ENCODE measurements at regions not wholly inside any gene's neighbourhood (a gene's known extent, or its start where the extent isn't known, plus 50 kb on each side); places are given as distances from the start of the nearest gene placed in this dataset.

- TF ChIP-seq ZNF274 (IDR thresholded peaks at IDR 0.05; ENCODE audit: low read depth, low read length) (no peak), YY1 (IDR thresholded peaks at IDR 0.05; ENCODE audit: insufficient read depth, insufficient read length) (no peak), SUZ12 (IDR thresholded peaks at IDR 0.05; ENCODE audit: extremely low read depth, insufficient read depth, insufficient read length) (no peak)
Observed at GRCh38 chr2:236658974-236659757, 89.5 kb downstream of the ACKR3 start.

Data from NT2/D1 (cell line).